GM19193 (cell line): ENCODE measurements at regions not wholly inside any gene's neighbourhood (a gene's known extent, or its start where the extent isn't known, plus 50 kb on each side); places are given as distances from the start of the nearest gene placed in this dataset.

Experiments
- POLR2A ChIP-seq: IDR thresholded peaks from 4 replicates; pipeline ENCODE4 v1.6.1; 2011; ENCODE audit not compliant: insufficient read depth, insufficient read length; ENCODE audit errors: extremely low read depth

- no peak for TF ChIP-seq POLR2A
These were observed 1258.9 kb downstream of the EFNB2 start for GRCh38 chr13:105276571-105276970.

GRCh38 chr13:105273665-105274222 lies 1261.7 kb downstream of the EFNB2 start:
- no peak for TF ChIP-seq POLR2A

GRCh38 chr13:105272660-105273631 lies 1262.5 kb downstream of the EFNB2 start:
- TF ChIP-seq POLR2A = no peak

- no peak for TF ChIP-seq POLR2A
These were observed 1268.8 kb downstream of the EFNB2 start for GRCh38 chr13:105266615-105267014.

GRCh38 chr13:105262579-105262978 lies 1272.9 kb downstream of the EFNB2 start:
- TF ChIP-seq POLR2A = no peak

- TF ChIP-seq POLR2A = no peak
These were observed 1276.0 kb downstream of the EFNB2 start for GRCh38 chr13:105259426-105259825.

- no peak for TF ChIP-seq POLR2A
These were observed 1280.0 kb downstream of the EFNB2 start for GRCh38 chr13:105255472-105255871.

- no peak for TF ChIP-seq POLR2A
These were observed 1284.2 kb downstream of the EFNB2 start for GRCh38 chr13:105251293-105251692.

- no peak for TF ChIP-seq POLR2A
These were observed 1287.6 kb downstream of the EFNB2 start for GRCh38 chr13:105247830-105248229.

- no peak for TF ChIP-seq POLR2A
These were observed 1295.1 kb downstream of the EFNB2 start for GRCh38 chr13:105240371-105240770.

GRCh38 chr13:105232439-105232838 lies 1303.0 kb downstream of the EFNB2 start:
- no peak for TF ChIP-seq POLR2A

GRCh38 chr13:105232006-105232405 lies 1303.5 kb downstream of the EFNB2 start:
- TF ChIP-seq POLR2A = no peak

GRCh38 chr13:105231579-105231978 lies 1303.9 kb downstream of the EFNB2 start:
- no peak for TF ChIP-seq POLR2A

- TF ChIP-seq POLR2A = no peak
These were observed 1314.6 kb downstream of the EFNB2 start for GRCh38 chr13:105220881-105221280.

GRCh38 chr13:105220063-105220462 lies 1315.4 kb downstream of the EFNB2 start:
- no peak for TF ChIP-seq POLR2A

GRCh38 chr13:105219651-105220050 lies 1315.8 kb downstream of the EFNB2 start:
- TF ChIP-seq POLR2A = no peak
